Ishikawa (cell line): ENCODE measurements at regions not wholly inside any gene's neighbourhood (a gene's known extent, or its start where the extent isn't known, plus 50 kb on each side); places are given as distances from the start of the nearest gene placed in this dataset.
A peak's percentile ranks its signal among the peaks of the same experiment; 100 is the strongest.

Experiments used
- CEBPB ChIP-seq: IDR thresholded peaks from 2 replicates; pipeline ENCODE4 v1.6.1; 2012
- CREB1 ChIP-seq: IDR thresholded peaks from 2 replicates; pipeline ENCODE4 v1.6.1; 2012; ENCODE audit warnings: low read depth
- EGR1 ChIP-seq: IDR thresholded peaks from 2 replicates; pipeline ENCODE4 v1.6.1; 2012
- EP300 ChIP-seq: IDR thresholded peaks from 2 replicates; pipeline ENCODE4 v1.6.1; 2012; ENCODE audit warnings: borderline replicate concordance
- FOXM1 ChIP-seq: IDR thresholded peaks from 2 replicates; pipeline ENCODE4 v1.6.1; 2012; ENCODE audit warnings: low read depth, borderline replicate concordance
- MAX ChIP-seq: IDR thresholded peaks from 2 replicates; pipeline ENCODE4 v1.6.1; 2012
- NFIC ChIP-seq: IDR thresholded peaks from 2 replicates; pipeline ENCODE4 v1.6.1; 2012
- RAD21 ChIP-seq: IDR thresholded peaks from 2 replicates; pipeline ENCODE4 v1.6.1; 2012; ENCODE audit warnings: low read depth
- TAF1 ChIP-seq: IDR thresholded peaks from 2 replicates; pipeline ENCODE4 v1.6.1; 2012; ENCODE audit warnings: low read depth, mild to moderate bottlenecking
- TCF12 ChIP-seq: IDR thresholded peaks from 2 replicates; pipeline ENCODE4 v1.6.1; 2012; ENCODE audit warnings: low read depth
- TEAD4 ChIP-seq: IDR thresholded peaks from 2 replicates; pipeline ENCODE4 v1.6.1; 2012
- USF1 ChIP-seq: IDR thresholded peaks from 2 replicates; pipeline ENCODE4 v1.6.1; 2012
- YY1 ChIP-seq: IDR thresholded peaks from 2 replicates; pipeline ENCODE4 v1.6.1; 2012; ENCODE audit warnings: low read depth
- ZBTB7A ChIP-seq: IDR thresholded peaks from 2 replicates; pipeline ENCODE4 v1.6.1; 2012; ENCODE audit warnings: low read depth
- TF ChIP-seq, protein P1 (sequence below): IDR thresholded peaks from 2 replicates; pipeline ENCODE4 v1.6.1; 2012; ENCODE audit warnings: low read depth, mild to moderate bottlenecking

DNA sequence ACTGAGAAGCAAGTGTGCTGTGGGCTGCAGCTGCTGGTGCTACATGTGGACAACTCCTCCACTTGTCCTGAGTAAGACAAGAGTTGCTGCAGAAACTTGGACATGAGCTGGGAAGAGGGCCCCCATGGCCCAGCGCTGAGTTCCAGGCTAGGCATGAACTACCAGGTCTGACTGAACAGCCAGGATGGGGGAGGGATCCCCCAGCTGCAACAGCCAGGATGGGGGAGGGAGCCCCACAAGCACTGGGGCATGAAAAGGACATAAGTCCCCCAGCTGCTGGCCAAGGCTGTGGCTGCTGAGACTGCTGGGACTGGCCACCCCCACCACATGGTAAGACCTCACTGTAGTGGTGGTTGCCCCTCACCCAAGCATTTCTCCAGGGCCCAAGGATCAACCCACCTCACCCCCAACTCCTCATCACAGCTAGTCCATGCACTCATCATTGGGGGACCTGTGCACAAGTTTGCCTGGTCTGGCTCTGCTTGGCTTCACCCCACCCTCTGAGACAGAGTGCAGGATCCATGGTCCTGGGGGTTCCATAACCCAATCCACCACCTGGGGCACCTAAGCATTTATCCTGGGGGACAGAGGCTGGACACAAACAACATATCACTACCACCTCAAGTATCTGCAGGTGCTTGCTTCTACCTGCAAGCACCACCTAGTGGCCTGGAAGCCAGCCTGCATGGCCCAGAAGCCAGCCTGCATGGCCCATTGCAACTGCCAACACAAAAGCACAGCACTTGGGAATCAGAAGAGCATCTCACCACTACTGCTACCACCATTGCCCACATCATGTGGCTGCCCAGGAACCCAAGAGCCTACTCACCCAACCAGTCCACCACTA lies 84.5 kb upstream of the STT3B start:
- TF ChIP-seq RAD21 = peak; percentile 72
- TF ChIP-seq EP300 = no peak
- no peak for TF ChIP-seq ZBTB7A

DNA sequence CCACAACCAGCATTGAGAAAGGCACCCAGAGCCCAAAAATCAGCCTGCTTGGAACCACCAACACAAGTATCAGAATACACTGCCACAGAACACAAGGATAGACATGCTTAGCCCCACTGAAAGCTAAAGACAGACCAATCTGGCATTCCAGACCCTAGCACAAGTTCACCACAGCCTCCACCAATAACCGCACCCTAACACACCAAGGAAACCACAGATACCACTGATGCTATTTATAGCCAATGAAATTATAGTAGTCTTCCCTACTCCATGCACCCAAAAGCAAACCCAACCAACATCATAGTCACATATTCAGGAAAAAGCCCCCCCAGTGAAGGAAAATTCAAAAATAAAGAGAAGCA lies 83.9 kb upstream of the STT3B start:
- TF ChIP-seq FOXM1 = no peak
- TF ChIP-seq NFIC = no peak
- TF ChIP-seq RAD21 = no peak
- TF ChIP-seq MAX = no peak
- TF ChIP-seq TEAD4 = no peak
- TF ChIP-seq TAF1 = no peak
- TF ChIP-seq ZBTB7A = no peak
- TF ChIP-seq EP300 = no peak
- no peak for TF ChIP-seq CREB1
- TF ChIP-seq YY1 = no peak
- TF ChIP-seq EGR1 = no peak
- TF ChIP-seq CEBPB = no peak
- no peak for TF ChIP-seq USF1
- TF ChIP-seq, protein P1, sequence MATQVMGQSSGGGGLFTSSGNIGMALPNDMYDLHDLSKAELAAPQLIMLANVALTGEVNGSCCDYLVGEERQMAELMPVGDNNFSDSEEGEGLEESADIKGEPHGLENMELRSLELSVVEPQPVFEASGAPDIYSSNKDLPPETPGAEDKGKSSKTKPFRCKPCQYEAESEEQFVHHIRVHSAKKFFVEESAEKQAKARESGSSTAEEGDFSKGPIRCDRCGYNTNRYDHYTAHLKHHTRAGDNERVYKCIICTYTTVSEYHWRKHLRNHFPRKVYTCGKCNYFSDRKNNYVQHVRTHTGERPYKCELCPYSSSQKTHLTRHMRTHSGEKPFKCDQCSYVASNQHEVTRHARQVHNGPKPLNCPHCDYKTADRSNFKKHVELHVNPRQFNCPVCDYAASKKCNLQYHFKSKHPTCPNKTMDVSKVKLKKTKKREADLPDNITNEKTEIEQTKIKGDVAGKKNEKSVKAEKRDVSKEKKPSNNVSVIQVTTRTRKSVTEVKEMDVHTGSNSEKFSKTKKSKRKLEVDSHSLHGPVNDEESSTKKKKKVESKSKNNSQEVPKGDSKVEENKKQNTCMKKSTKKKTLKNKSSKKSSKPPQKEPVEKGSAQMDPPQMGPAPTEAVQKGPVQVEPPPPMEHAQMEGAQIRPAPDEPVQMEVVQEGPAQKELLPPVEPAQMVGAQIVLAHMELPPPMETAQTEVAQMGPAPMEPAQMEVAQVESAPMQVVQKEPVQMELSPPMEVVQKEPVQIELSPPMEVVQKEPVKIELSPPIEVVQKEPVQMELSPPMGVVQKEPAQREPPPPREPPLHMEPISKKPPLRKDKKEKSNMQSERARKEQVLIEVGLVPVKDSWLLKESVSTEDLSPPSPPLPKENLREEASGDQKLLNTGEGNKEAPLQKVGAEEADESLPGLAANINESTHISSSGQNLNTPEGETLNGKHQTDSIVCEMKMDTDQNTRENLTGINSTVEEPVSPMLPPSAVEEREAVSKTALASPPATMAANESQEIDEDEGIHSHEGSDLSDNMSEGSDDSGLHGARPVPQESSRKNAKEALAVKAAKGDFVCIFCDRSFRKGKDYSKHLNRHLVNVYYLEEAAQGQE = no peak
- no peak for TF ChIP-seq TCF12

GRCh38 chr3:31449318-31449717 lies 83.4 kb upstream of the STT3B start:
- no peak for TF ChIP-seq CREB1
- TF ChIP-seq EP300 = no peak
- no peak for TF ChIP-seq RAD21
- TF ChIP-seq MAX = no peak
- no peak for TF ChIP-seq NFIC
- TF ChIP-seq CEBPB = no peak
- TF ChIP-seq TCF12 = no peak
- TF ChIP-seq EGR1 = no peak
- no peak for TF ChIP-seq TAF1
- TF ChIP-seq ZBTB7A = no peak
- TF ChIP-seq TEAD4 = no peak

DNA sequence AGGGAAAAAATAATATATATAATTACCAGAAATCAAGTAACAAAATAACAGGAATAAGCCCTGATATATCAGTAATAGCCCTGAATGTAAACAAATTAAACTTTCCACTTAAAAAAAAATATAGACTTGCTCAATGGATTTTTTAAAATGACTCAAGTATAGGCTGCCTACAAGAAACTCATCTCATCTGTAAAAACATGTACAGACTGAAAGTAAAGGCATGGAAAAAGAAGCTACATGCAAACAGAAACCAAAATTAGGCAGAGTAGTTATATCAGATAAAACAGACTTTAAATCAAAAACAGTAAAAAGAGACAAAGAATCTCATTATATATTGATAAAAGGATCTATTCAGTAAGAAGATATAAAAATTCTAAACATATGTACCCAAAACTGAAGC lies 82.4 kb upstream of the STT3B start:
- no peak for TF ChIP-seq ZBTB7A
- TF ChIP-seq TEAD4 = no peak
- TF ChIP-seq, protein P1 = no peak
- TF ChIP-seq MAX = no peak
- TF ChIP-seq EP300 = no peak
- no peak for TF ChIP-seq CREB1
- no peak for TF ChIP-seq FOXM1
- no peak for TF ChIP-seq TAF1
- TF ChIP-seq USF1 = no peak

GRCh38 chr3:31452495-31453106 lies 80.1 kb upstream of the STT3B start:
- no peak for TF ChIP-seq USF1
- no peak for TF ChIP-seq CREB1
- no peak for TF ChIP-seq EP300
- TF ChIP-seq EGR1 = no peak
- TF ChIP-seq, protein P1 = no peak
- TF ChIP-seq ZBTB7A = no peak
- no peak for TF ChIP-seq MAX
- TF ChIP-seq CEBPB = no peak
- TF ChIP-seq FOXM1 = no peak
- TF ChIP-seq YY1 = no peak
- TF ChIP-seq TCF12 = no peak
- no peak for TF ChIP-seq TEAD4
- TF ChIP-seq TAF1 = no peak
- TF ChIP-seq RAD21 = no peak
- no peak for TF ChIP-seq NFIC
